GM12865 (cell line): ENCODE measurements at regions not wholly inside any gene's neighbourhood (a gene's known extent, or its start where the extent isn't known, plus 50 kb on each side); places are given as distances from the start of the nearest gene placed in this dataset.
"Not testable (repeated sequence)": the region's sequence is repeated elsewhere in the genome, so short reads cannot be mapped to it uniquely, and the experiment has no call there.

Source experiments
- DNase-seq: peaks from one replicate; pipeline ENCODE4 v3.0.0; 2010; ENCODE audit warnings: low read depth
- H3K4me3 ChIP-seq: 2 replicates; pipeline ENCODE4 v1.5.1; 2011; ENCODE audit warnings: mild to moderate bottlenecking, low read depth, low read length, control low read depth
- TF ChIP-seq, protein P1 (sequence below): IDR thresholded peaks from 2 replicates; pipeline ENCODE4 v1.5.1; 2011; ENCODE audit warnings: low read length, control low read depth, low read depth, inconsistent platforms; ENCODE audit not compliant: insufficient read depth; ENCODE audit errors: missing control alignments

DNA sequence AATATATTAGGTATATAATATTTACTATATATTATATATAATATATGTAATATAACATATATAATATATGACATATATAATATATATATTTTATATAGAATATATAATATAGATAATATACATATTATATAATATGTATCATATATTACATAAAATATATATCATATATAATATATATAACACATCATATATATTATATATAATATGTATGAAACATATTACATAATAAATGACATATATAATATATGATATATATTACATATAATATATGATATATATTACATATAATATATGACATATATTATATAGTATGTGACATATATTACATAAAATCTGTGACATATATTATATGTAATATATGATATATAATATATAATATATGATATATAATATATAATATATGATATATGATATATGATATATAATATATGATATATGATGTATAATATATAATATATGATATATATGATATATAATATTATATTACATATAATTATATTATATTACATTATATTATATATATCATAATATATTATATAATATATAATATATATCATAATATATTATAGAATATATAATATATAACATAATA is 119.5 kb upstream of the RIMBP3 start:
- TF ChIP-seq, protein P1, sequence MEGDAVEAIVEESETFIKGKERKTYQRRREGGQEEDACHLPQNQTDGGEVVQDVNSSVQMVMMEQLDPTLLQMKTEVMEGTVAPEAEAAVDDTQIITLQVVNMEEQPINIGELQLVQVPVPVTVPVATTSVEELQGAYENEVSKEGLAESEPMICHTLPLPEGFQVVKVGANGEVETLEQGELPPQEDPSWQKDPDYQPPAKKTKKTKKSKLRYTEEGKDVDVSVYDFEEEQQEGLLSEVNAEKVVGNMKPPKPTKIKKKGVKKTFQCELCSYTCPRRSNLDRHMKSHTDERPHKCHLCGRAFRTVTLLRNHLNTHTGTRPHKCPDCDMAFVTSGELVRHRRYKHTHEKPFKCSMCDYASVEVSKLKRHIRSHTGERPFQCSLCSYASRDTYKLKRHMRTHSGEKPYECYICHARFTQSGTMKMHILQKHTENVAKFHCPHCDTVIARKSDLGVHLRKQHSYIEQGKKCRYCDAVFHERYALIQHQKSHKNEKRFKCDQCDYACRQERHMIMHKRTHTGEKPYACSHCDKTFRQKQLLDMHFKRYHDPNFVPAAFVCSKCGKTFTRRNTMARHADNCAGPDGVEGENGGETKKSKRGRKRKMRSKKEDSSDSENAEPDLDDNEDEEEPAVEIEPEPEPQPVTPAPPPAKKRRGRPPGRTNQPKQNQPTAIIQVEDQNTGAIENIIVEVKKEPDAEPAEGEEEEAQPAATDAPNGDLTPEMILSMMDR = no peak
- no peak for DNase-seq
- no peak overlapping the region for H3K4me3 ChIP-seq

DNA sequence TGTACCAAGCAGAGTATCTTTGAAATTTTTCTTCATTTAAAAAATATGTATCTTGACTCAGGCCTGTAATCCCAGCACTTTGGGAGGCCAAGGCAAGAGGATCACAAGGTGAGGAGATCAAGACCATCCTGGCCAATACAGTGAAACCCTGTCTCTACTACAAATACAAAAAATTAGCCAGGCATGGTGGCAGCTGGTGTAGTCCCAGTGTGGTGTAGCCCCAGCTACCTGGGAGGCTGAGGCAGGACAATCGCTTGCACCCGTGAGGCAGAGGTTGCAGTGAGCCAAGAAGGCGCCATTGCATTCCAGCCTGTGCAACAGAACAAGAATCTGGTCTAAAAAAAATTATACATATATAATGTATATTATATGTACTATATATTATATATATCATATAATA is 118.7 kb upstream of the RIMBP3 start:
- H3K4me3 ChIP-seq = not testable (repeated sequence)
- DNase-seq = peak; percentile 0
